ENCODE measurements at regions not wholly inside any gene's neighbourhood (a gene's known extent, or its start where the extent isn't known, plus 50 kb on each side); places are given as distances from the start of the nearest gene placed in this dataset.

DNA sequence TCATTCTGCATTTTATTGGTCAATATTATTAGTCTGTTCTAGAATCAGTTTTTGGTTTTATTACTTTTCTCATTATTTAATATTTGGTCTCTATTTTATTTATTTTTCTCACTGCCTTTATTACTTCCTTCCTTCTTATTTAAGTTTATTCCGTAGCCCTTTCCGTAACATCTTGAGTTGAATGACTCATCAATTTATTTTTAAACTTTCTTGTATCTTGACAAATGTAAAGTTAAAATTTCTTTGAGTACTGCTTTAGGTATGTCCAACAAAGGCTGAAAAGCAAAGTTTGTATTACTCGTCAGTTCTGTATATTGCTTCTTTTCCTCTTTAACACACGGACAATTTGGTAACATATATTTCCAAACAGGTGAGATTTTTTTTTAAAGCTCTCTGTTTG is 192.0 kb downstream of the CD109 start:
- Mint-ChIP-seq H3K27me3 (no peaks in the 10 kb centered on the region), H3K4me3 (no peak overlapping the region), H3K9me3 (ENCODE audit: insufficient read depth) (no peaks in the 10 kb centered on the region), H3K27ac (no peak overlapping the region), H3K4me1 (peaks cover 3% of the 10 kb centered on the region)
- Histone ChIP-seq H3K9ac (ENCODE audit: low read length) (no peak overlapping the region), H2AFZ (ENCODE audit: insufficient read depth, low read depth, low read length, poor library complexity, severe bottlenecking) (no peak overlapping the region), H3K9me3 (ENCODE audit: control extremely low read depth in 1 of 3, control insufficient read depth in 2 of 3, insufficient read depth in 1 of 3, low read length in 2 of 3) (peaks cover 0 to 7% (median 0%) of the 10 kb centered on the region in 3 donors), H3K79me2 (ENCODE audit: control insufficient read depth, insufficient read depth, low read length) (no peaks in the 10 kb centered on the region), H3K36me3 (replicated peaks in 1 of 2; ENCODE audit: control extremely low read depth in 1 of 2, control insufficient read depth in 1 of 2, extremely low read depth in 1 of 2, insufficient read depth in 2 of 2, low read length in 1 of 2) (no peaks in the 10 kb centered on the region), H3K4me2 (replicated peaks; ENCODE audit: low read depth, low read length, poor library complexity, severe bottlenecking) (no peak overlapping the region), H3K4me1 (ENCODE audit: control insufficient read depth in 2 of 2, insufficient read depth in 2 of 2, low read length in 2 of 2) (no peaks in the 10 kb centered on the region), H3K27ac (ENCODE audit: low read length in 2 of 2) (no peak overlapping the region), H3K27me3 (replicated peaks in 1 of 4; ENCODE audit: control extremely low read depth in 1 of 4, control insufficient read depth in 3 of 4, insufficient read depth in 4 of 4, low read length in 3 of 4) (no peaks in the 10 kb centered on the region), H4K20me1 (ENCODE audit: control insufficient read depth, insufficient read depth, low read length, poor library complexity, severe bottlenecking) (no peaks in the 10 kb centered on the region), H3K4me3 (ENCODE audit: control extremely low read depth in 1 of 5, extremely low read depth in 1 of 5, insufficient read depth in 1 of 5, low read depth in 2 of 5, low read length in 4 of 5) (no peak overlapping the region)
- no peak for ATAC-seq (ENCODE audit: low read depth)
- CTCF ChIA-PET = no interaction called here
- no peak for DNase-seq
- POLR2A ChIA-PET = no interaction called here
- WGBS (ENCODE audit: insufficient coverage) = no CpG with 5 or more reads among the region's 4 CpGs
- intact Hi-C loops (cut with micrococcal nuclease) = no loop called here
- no peak for TF ChIP-seq CTCF (IDR thresholded peaks at IDR 0.05)
- TF ChIP-seq EZH2 (IDR thresholded peaks at IDR 0.05; ENCODE audit: borderline replicate concordance, insufficient read depth, low read depth, low read length, poor library complexity, severe bottlenecking) = no peak

DNA sequence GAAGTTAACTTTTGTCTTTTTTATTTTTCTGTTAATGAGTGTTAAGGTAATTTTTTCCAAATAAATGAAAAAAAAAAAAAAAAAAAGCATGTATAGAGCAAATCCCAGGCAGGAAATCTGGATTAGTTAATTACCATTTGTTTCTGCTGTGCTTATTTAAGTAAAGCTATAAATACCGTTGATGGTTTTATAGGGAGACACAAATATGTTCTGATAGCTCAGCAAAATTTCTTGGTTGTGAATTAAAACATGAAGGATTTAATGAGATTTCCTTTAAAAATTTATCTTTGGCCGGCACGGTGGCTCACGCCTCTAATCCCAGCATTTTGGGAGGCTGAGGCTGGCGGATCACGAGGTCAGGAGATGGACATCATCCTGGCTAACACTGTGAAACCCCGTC is 189.4 kb downstream of the CD109 start:
- Histone ChIP-seq H3K27ac (ENCODE audit: low read length in 2 of 2) (no peak overlapping the region), H2AFZ (ENCODE audit: insufficient read depth, low read depth, low read length, poor library complexity, severe bottlenecking) (no peak overlapping the region), H3K9ac (ENCODE audit: low read length) (no peak overlapping the region), H3K36me3 (replicated peaks in 1 of 2; ENCODE audit: control extremely low read depth in 1 of 2, control insufficient read depth in 1 of 2, extremely low read depth in 1 of 2, insufficient read depth in 2 of 2, low read length in 1 of 2) (no peaks in the 10 kb centered on the region), H3K4me3 (ENCODE audit: control extremely low read depth in 1 of 5, extremely low read depth in 1 of 5, insufficient read depth in 1 of 5, low read depth in 2 of 5, low read length in 4 of 5) (no peak overlapping the region), H3K79me2 (ENCODE audit: control insufficient read depth, insufficient read depth, low read length) (no peaks in the 10 kb centered on the region), H3K27me3 (replicated peaks in 1 of 4; ENCODE audit: control extremely low read depth in 1 of 4, control insufficient read depth in 3 of 4, insufficient read depth in 4 of 4, low read length in 3 of 4) (no peaks in the 10 kb centered on the region), H4K20me1 (ENCODE audit: control insufficient read depth, insufficient read depth, low read length, poor library complexity, severe bottlenecking) (no peaks in the 10 kb centered on the region), H3K9me3 (ENCODE audit: control extremely low read depth in 1 of 3, control insufficient read depth in 2 of 3, insufficient read depth in 1 of 3, low read length in 2 of 3) (no peaks in the 10 kb centered on the region), H3K4me2 (replicated peaks; ENCODE audit: low read depth, low read length, poor library complexity, severe bottlenecking) (no peak overlapping the region), H3K4me1 (ENCODE audit: control insufficient read depth in 2 of 2, insufficient read depth in 2 of 2, low read length in 2 of 2) (no peaks in the 10 kb centered on the region)
- WGBS (ENCODE audit: insufficient coverage) = 90% methylated on average over 3 of the region's 7 CpGs
- no peak overlapping the region for H3K4me3 Mint-ChIP-seq
- H3K4me1 Mint-ChIP-seq = peaks cover 3% of the 10 kb centered on the region
- intact Hi-C loops (cut with micrococcal nuclease) = no loop called here
- DNase-seq = no peak
- H3K9me3 Mint-ChIP-seq (ENCODE audit: insufficient read depth) = no peaks in the 10 kb centered on the region
- no peaks in the 10 kb centered on the region for H3K27me3 Mint-ChIP-seq
- no peak for ATAC-seq (ENCODE audit: low read depth)
- TF ChIP-seq EZH2 (IDR thresholded peaks at IDR 0.05; ENCODE audit: borderline replicate concordance, insufficient read depth, low read depth, low read length, poor library complexity, severe bottlenecking) (no peak), CTCF (IDR thresholded peaks at IDR 0.05) (no peak)
- ChIA-PET POLR2A (no interaction called here), CTCF (no interaction called here)
- no peak overlapping the region for H3K27ac Mint-ChIP-seq
